ENCODE measurements at regions not wholly inside any gene's neighbourhood (a gene's known extent, or its start where the extent isn't known, plus 50 kb on each side); places are given as distances from the start of the nearest gene placed in this dataset.
"Not testable (repeated sequence)": the region's sequence is repeated elsewhere in the genome, so short reads cannot be mapped to it uniquely, and the experiment has no call there.

DNA sequence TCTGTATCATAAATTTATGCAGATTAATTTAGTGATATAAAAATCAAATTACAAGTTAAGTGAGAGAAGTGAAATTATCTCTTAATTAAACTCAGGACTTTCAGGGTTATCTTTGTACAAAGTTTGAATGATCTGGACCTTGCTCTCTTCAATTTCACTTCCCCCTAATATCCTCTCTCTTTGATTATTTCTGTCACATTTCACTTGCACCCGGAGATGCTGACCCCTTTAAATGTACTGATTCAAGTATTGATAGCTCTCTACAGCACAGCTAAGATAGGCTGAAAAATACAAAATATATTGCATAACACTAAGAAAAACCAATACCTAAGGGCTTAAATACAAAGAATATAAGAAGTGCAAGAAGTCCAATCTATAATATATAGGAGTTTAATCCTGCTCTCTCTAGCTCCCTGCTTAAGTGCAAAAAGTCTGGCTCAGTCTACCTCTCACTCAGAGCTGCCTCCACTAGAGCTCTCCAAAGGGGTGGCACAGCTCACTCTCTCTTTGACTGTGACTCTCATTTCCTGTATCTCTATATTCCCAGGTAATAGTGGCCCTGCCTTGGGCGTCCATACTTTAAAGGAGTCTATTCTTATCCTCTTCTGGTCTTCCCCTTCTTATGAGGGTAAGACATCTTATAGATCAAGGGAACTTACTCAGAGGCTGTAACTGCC is 588.4 kb downstream of the RFPL4B start:
- no peak overlapping the region for H3K4me3 ChIP-seq (ENCODE audit: insufficient read depth, low read depth, low read length)
- H3K27me3 ChIP-seq (ENCODE audit: insufficient read depth, low read length) = no peaks in the 10 kb centered on the region
- Mint-ChIP-seq H3K9me3 (ENCODE audit: unreplicated experiment) (no peaks in the 10 kb centered on the region), H3K27ac (ENCODE audit: unreplicated experiment) (no peak overlapping the region), H3K4me1 (ENCODE audit: low read depth, unreplicated experiment) (peaks cover 11% of the 10 kb centered on the region), H3K4me3 (ENCODE audit: unreplicated experiment) (no peak overlapping the region), H3K36me3 (ENCODE audit: low read depth, unreplicated experiment) (no peaks in the 10 kb centered on the region), H3K27me3 (ENCODE audit: low read depth, unreplicated experiment) (no peaks in the 10 kb centered on the region)
- H3K4me1 ChIP-seq (ENCODE audit: insufficient read depth, low read length) = peaks cover 7% of the 10 kb centered on the region
- no peak overlapping the region for H3K9ac ChIP-seq (ENCODE audit: low read length)
- no peak overlapping the region for H3K27ac ChIP-seq (ENCODE audit: low read depth, low read length)
- FAIRE-seq = no peak
- no peak for DNase-seq (ENCODE audit: low read depth)
- H4K20me1 ChIP-seq (ENCODE audit: insufficient read depth, low read length) = no peaks in the 10 kb centered on the region
- H3K79me2 ChIP-seq (ENCODE audit: insufficient read depth, low read length) = no peaks in the 10 kb centered on the region
- TF ChIP-seq EZH2 (IDR thresholded peaks at IDR 0.05; ENCODE audit: insufficient read depth, low read length) = no peak
- TF ChIP-seq, protein P1, sequence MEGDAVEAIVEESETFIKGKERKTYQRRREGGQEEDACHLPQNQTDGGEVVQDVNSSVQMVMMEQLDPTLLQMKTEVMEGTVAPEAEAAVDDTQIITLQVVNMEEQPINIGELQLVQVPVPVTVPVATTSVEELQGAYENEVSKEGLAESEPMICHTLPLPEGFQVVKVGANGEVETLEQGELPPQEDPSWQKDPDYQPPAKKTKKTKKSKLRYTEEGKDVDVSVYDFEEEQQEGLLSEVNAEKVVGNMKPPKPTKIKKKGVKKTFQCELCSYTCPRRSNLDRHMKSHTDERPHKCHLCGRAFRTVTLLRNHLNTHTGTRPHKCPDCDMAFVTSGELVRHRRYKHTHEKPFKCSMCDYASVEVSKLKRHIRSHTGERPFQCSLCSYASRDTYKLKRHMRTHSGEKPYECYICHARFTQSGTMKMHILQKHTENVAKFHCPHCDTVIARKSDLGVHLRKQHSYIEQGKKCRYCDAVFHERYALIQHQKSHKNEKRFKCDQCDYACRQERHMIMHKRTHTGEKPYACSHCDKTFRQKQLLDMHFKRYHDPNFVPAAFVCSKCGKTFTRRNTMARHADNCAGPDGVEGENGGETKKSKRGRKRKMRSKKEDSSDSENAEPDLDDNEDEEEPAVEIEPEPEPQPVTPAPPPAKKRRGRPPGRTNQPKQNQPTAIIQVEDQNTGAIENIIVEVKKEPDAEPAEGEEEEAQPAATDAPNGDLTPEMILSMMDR (IDR thresholded peaks at IDR 0.05; ENCODE audit: insufficient read depth, low read depth, low read length) = no peak
- no peaks in the 10 kb centered on the region for H3K9me3 ChIP-seq (ENCODE audit: insufficient read depth, low read depth, low read length)
- H3K4me2 ChIP-seq (ENCODE audit: low read length) = no peak overlapping the region
- no peak overlapping the region for H2AFZ ChIP-seq (ENCODE audit: low read depth, low read length)
- no peaks in the 10 kb centered on the region for H3K36me3 ChIP-seq (ENCODE audit: insufficient read depth, low read length)

- no peak overlapping the region for H3K4me3 ChIP-seq (ENCODE audit: insufficient read depth, low read depth, low read length)
- H3K27me3 Mint-ChIP-seq (ENCODE audit: low read depth, unreplicated experiment) = no peaks in the 10 kb centered on the region
- TF ChIP-seq, protein P1 (IDR thresholded peaks at IDR 0.05; ENCODE audit: insufficient read depth, low read depth, low read length) = no peak
- no peak for TF ChIP-seq EZH2 (IDR thresholded peaks at IDR 0.05; ENCODE audit: insufficient read depth, low read length)
- no peaks in the 10 kb centered on the region for H3K36me3 ChIP-seq (ENCODE audit: insufficient read depth, low read length)
- H3K4me1 ChIP-seq (ENCODE audit: insufficient read depth, low read length) = peaks cover 7% of the 10 kb centered on the region
- no peak overlapping the region for H3K27ac Mint-ChIP-seq (ENCODE audit: unreplicated experiment)
- no peaks in the 10 kb centered on the region for H3K36me3 Mint-ChIP-seq (ENCODE audit: low read depth, unreplicated experiment)
- H3K4me3 Mint-ChIP-seq (ENCODE audit: unreplicated experiment) = no peak overlapping the region
- no peak overlapping the region for H3K9ac ChIP-seq (ENCODE audit: low read length)
- H3K4me2 ChIP-seq (ENCODE audit: low read length) = no peak overlapping the region
- H4K20me1 ChIP-seq (ENCODE audit: insufficient read depth, low read length) = no peaks in the 10 kb centered on the region
- no peak for FAIRE-seq
- no peaks in the 10 kb centered on the region for H3K79me2 ChIP-seq (ENCODE audit: insufficient read depth, low read length)
- no peak overlapping the region for H2AFZ ChIP-seq (ENCODE audit: low read depth, low read length)
- no peak for DNase-seq (ENCODE audit: low read depth)
- no peak overlapping the region for H3K27ac ChIP-seq (ENCODE audit: low read depth, low read length)
- H3K9me3 ChIP-seq (ENCODE audit: insufficient read depth, low read depth, low read length) = no peaks in the 10 kb centered on the region
- H3K4me1 Mint-ChIP-seq (ENCODE audit: low read depth, unreplicated experiment) = peaks cover 9% of the 10 kb centered on the region
- H3K27me3 ChIP-seq (ENCODE audit: insufficient read depth, low read length) = no peaks in the 10 kb centered on the region
- H3K9me3 Mint-ChIP-seq (ENCODE audit: unreplicated experiment) = no peaks in the 10 kb centered on the region
These were observed 588.9 kb downstream of the RFPL4B start for GRCh38 chr6:112936079-112936472.

DNA sequence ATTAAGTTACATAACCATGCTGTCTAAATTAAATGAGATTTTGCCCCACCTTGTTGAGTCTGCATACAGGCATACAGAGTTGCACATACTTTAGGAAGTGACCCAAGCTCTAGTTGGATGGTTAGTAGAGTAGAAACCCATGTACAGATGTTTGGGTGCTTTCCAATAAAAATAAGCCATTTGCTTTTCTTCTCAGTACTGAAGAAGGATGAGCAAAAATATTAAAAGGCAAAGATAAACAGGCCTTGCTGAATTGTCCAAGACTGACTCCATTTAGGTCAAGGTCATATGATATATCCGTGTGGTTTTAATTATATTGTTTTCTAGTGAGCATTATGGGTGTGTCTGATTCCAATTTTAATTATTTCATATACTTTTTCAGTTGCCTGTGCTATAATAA is 589.4 kb downstream of the RFPL4B start:
- Mint-ChIP-seq H3K9me3 (ENCODE audit: unreplicated experiment) (no peaks in the 10 kb centered on the region), H3K4me3 (ENCODE audit: unreplicated experiment) (no peak overlapping the region), H3K4me1 (ENCODE audit: low read depth, unreplicated experiment) (peaks cover 7% of the 10 kb centered on the region), H3K27ac (ENCODE audit: unreplicated experiment) (no peak overlapping the region), H3K36me3 (ENCODE audit: low read depth, unreplicated experiment) (no peaks in the 10 kb centered on the region), H3K27me3 (ENCODE audit: low read depth, unreplicated experiment) (no peaks in the 10 kb centered on the region)
- no peaks in the 10 kb centered on the region for H3K9me3 ChIP-seq (ENCODE audit: insufficient read depth, low read depth, low read length)
- H3K79me2 ChIP-seq (ENCODE audit: insufficient read depth, low read length) = no peaks in the 10 kb centered on the region
- H3K4me2 ChIP-seq (ENCODE audit: low read length) = no peak overlapping the region
- TF ChIP-seq, protein P1 (IDR thresholded peaks at IDR 0.05; ENCODE audit: insufficient read depth, low read depth, low read length) = no peak
- TF ChIP-seq EZH2 (IDR thresholded peaks at IDR 0.05; ENCODE audit: insufficient read depth, low read length) = no peak
- no peaks in the 10 kb centered on the region for H3K27me3 ChIP-seq (ENCODE audit: insufficient read depth, low read length)
- no peak for FAIRE-seq
- no peak overlapping the region for H3K4me3 ChIP-seq (ENCODE audit: insufficient read depth, low read depth, low read length)
- no peak overlapping the region for H3K9ac ChIP-seq (ENCODE audit: low read length)
- peaks cover 7% of the 10 kb centered on the region for H3K4me1 ChIP-seq (ENCODE audit: insufficient read depth, low read length)
- no peak overlapping the region for H3K27ac ChIP-seq (ENCODE audit: low read depth, low read length)
- no peaks in the 10 kb centered on the region for H4K20me1 ChIP-seq (ENCODE audit: insufficient read depth, low read length)
- H2AFZ ChIP-seq (ENCODE audit: low read depth, low read length) = no peak overlapping the region
- peak; percentile 44 for DNase-seq (ENCODE audit: low read depth)
- H3K36me3 ChIP-seq (ENCODE audit: insufficient read depth, low read length) = no peaks in the 10 kb centered on the region

- H3K4me3 ChIP-seq (ENCODE audit: insufficient read depth, low read depth, low read length); H3K9me3 ChIP-seq (ENCODE audit: insufficient read depth, low read depth, low read length); H3K4me1 Mint-ChIP-seq (ENCODE audit: low read depth, unreplicated experiment); DNase-seq (ENCODE audit: low read depth); H3K36me3 ChIP-seq (ENCODE audit: insufficient read depth, low read length); H4K20me1 ChIP-seq (ENCODE audit: insufficient read depth, low read length); H3K9me3 Mint-ChIP-seq (ENCODE audit: unreplicated experiment); H3K79me2 ChIP-seq (ENCODE audit: insufficient read depth, low read length); H3K36me3 Mint-ChIP-seq (ENCODE audit: low read depth, unreplicated experiment); H2AFZ ChIP-seq (ENCODE audit: low read depth, low read length); H3K4me2 ChIP-seq (ENCODE audit: low read length); H3K9ac ChIP-seq (ENCODE audit: low read length); H3K4me1 ChIP-seq (ENCODE audit: insufficient read depth, low read length); H3K27ac Mint-ChIP-seq (ENCODE audit: unreplicated experiment); H3K4me3 Mint-ChIP-seq (ENCODE audit: unreplicated experiment); H3K27me3 Mint-ChIP-seq (ENCODE audit: low read depth, unreplicated experiment); H3K27me3 ChIP-seq (ENCODE audit: insufficient read depth, low read length); H3K27ac ChIP-seq (ENCODE audit: low read depth, low read length); FAIRE-seq: not testable (repeated sequence)
These were observed 590.6 kb downstream of the RFPL4B start for GRCh38 chr6:112937690-112938089.
